Kidney epithelial cell (primary cell): ENCODE measurements at regions not wholly inside any gene's neighbourhood (a gene's known extent, or its start where the extent isn't known, plus 50 kb on each side); places are given as distances from the start of the nearest gene placed in this dataset.

ENCODE experiments used
- DNase-seq: peaks from one replicate; pipeline ENCODE4 v3.0.0-alpha.2; 2010; ENCODE audit warnings: low read depth
- H3K27me3 ChIP-seq: 2 replicates; pipeline ENCODE4 v1.6.0; 2011; ENCODE audit warnings: low read length; ENCODE audit not compliant: control insufficient read depth, insufficient read depth
- H3K36me3 ChIP-seq: 2 replicates; pipeline ENCODE4 v1.5.1; 2011; ENCODE audit warnings: low read length; ENCODE audit not compliant: control insufficient read depth, insufficient read depth
- H3K4me3 ChIP-seq: 2 replicates; pipeline ENCODE4 v1.5.1; 2011; ENCODE audit warnings: low read depth, mild to moderate bottlenecking, control low read depth, low read length
- CTCF ChIP-seq: IDR thresholded peaks from 2 replicates; pipeline ENCODE4 v1.5.1; 2011; ENCODE audit warnings: mild to moderate bottlenecking, moderate library complexity, low read length, control low read depth, inconsistent platforms; ENCODE audit not compliant: insufficient read depth, poor library complexity, severe bottlenecking

- no peaks in the 10 kb centered on the region for H3K36me3 ChIP-seq
- DNase-seq, result no peak
- TF ChIP-seq CTCF, result no peak
- H3K4me3 ChIP-seq, result no peak overlapping the region
- no peaks in the 10 kb centered on the region for H3K27me3 ChIP-seq
These were observed 182.8 kb upstream of the TSHZ3 start for GRCh38 chr19:31532034-31532433.

GRCh38 chr19:31533114-31533513 is 183.9 kb upstream of the TSHZ3 start:
- TF ChIP-seq CTCF, result no peak
- DNase-seq, result no peak
- Histone ChIP-seq H3K27me3 (no peaks in the 10 kb centered on the region), H3K4me3 (no peak overlapping the region), H3K36me3 (no peaks in the 10 kb centered on the region)

- H3K27me3 ChIP-seq, result no peaks in the 10 kb centered on the region
- no peak for TF ChIP-seq CTCF
- DNase-seq, result no peak
These were observed 185.0 kb upstream of the TSHZ3 start for GRCh38 chr19:31534231-31534630.

GRCh38 chr19:31534786-31535657 is 185.8 kb upstream of the TSHZ3 start:
- H3K36me3 ChIP-seq, result no peaks in the 10 kb centered on the region
- no peak for DNase-seq
- no peak for TF ChIP-seq CTCF
- no peak overlapping the region for H3K4me3 ChIP-seq
- no peaks in the 10 kb centered on the region for H3K27me3 ChIP-seq

More at GRCh38 chr19:31534231-31534630, 185.0 kb upstream of the TSHZ3 start:
- Histone ChIP-seq H3K4me3 (no peak overlapping the region), H3K36me3 (no peaks in the 10 kb centered on the region)

- Histone ChIP-seq H3K36me3 (no peaks in the 10 kb centered on the region), H3K27me3 (no peaks in the 10 kb centered on the region), H3K4me3 (no peak overlapping the region)
- no peak for DNase-seq
- TF ChIP-seq CTCF, result no peak
These were observed 186.6 kb upstream of the TSHZ3 start for GRCh38 chr19:31535691-31536460.
